ENCODE measurements at regions not wholly inside any gene's neighbourhood (a gene's known extent, or its start where the extent isn't known, plus 50 kb on each side); places are given as distances from the start of the nearest gene placed in this dataset.

- Histone ChIP-seq H3K56ac (ENCODE audit: extremely low read depth, insufficient read depth, low read length) (no peak overlapping the region), H3K18ac (ENCODE audit: low read depth, low read length) (no peak overlapping the region), H3K36me3 (ENCODE audit: control insufficient read depth, insufficient read depth, low read length) (no peaks in the 10 kb centered on the region), H3K4me1 (ENCODE audit: control insufficient read depth, insufficient read depth, low read length) (no peaks in the 10 kb centered on the region), H3K4me3 (ENCODE audit: insufficient read depth, low read depth, low read length) (no peak overlapping the region), H4K20me1 (ENCODE audit: insufficient read depth, low read length) (no peaks in the 10 kb centered on the region), H3K9me1 (ENCODE audit: insufficient read depth, low read length) (no peaks in the 10 kb centered on the region), H2BK20ac (ENCODE audit: low read depth, low read length) (no peak overlapping the region), H3K4me2 (ENCODE audit: low read depth, low read length) (no peak overlapping the region), H3K23ac (ENCODE audit: low read depth, low read length) (no peak overlapping the region), H2AK5ac (ENCODE audit: low read depth, low read length) (no peak overlapping the region), H2BK120ac (ENCODE audit: low read depth, low read length) (no peak overlapping the region), H4K5ac (ENCODE audit: low read depth, low read length) (no peak overlapping the region), H2BK5ac (ENCODE audit: low read depth, low read length, poor library complexity, severe bottlenecking) (no peak overlapping the region), H4K8ac (ENCODE audit: low read depth in 2 of 2, low read length in 2 of 2) (no peak overlapping the region), H3K9ac (ENCODE audit: low read depth, low read length) (no peak overlapping the region), H3K79me1 (ENCODE audit: low read depth in 1 of 2, low read length in 2 of 2) (no peaks in the 10 kb centered on the region), H2AK9ac (replicated peaks; ENCODE audit: low read depth, low read length, poor library complexity) (no peak overlapping the region), H3K4ac (ENCODE audit: low read depth, low read length) (no peak overlapping the region), H2BK15ac (ENCODE audit: low read depth, low read length) (no peak overlapping the region), H3K27me3 (ENCODE audit: control insufficient read depth, insufficient read depth, low read length) (peaks cover 88% of the 10 kb centered on the region), H2AFZ (replicated peaks; ENCODE audit: low read length, poor library complexity) (no peak overlapping the region), H3K14ac (replicated peaks; ENCODE audit: low read depth, low read length) (no peak overlapping the region), H3K27ac (ENCODE audit: insufficient read depth, low read length) (no peak overlapping the region), H4K91ac (ENCODE audit: insufficient read depth, low read depth, low read length) (no peak overlapping the region), H3K9me3 (ENCODE audit: control insufficient read depth, insufficient read depth, low read length) (no peaks in the 10 kb centered on the region)
- intact Hi-C loops (cut with micrococcal nuclease) (no loop called here), dilution Hi-C loops (cut with HindIII; ENCODE audit: low sequenced_read_pairs, unreplicated experiment) (no loop called here), in situ Hi-C loops (cut with MboI; ENCODE audit: low sequenced_read_pairs) (no loop called here)
- no peak for TF ChIP-seq BHLHE40 (IDR thresholded peaks at IDR 0.05; ENCODE audit: low read depth, low read length)
- TF ChIP-seq CHD1 (IDR thresholded peaks at IDR 0.05; ENCODE audit: low read depth, low read length), result no peak
- no peak for TF ChIP-seq SMC3 (IDR thresholded peaks at IDR 0.05; ENCODE audit: low read depth, low read length)
- no peak for TF ChIP-seq USF2 (IDR thresholded peaks at IDR 0.05; ENCODE audit: low read depth, low read length)
- TF ChIP-seq CTCF (conservative IDR thresholded peaks at IDR 0.05; ENCODE audit: low read depth, low read length), result no peak
- CTCF ChIA-PET, result interaction anchor here (0.6 to 0.9 kb wide), 2 partner anchors 11 to 22 kb away, joined by 3 read pairs; no protein-coding TSS in a partner anchor
- DNase-seq (no peak), ATAC-seq (ENCODE audit: low read depth) (no peak)
- no TSS peak for BruUV-seq (replicated peaks)
- POLR2A ChIA-PET (ENCODE audit: unreplicated experiment), result no interaction called here
Observed at GRCh38 chr15:70538278-70538677, 225.1 kb downstream of the UACA start.
